PC-9 (cell line): ENCODE measurements at regions not wholly inside any gene's neighbourhood (a gene's known extent, or its start where the extent isn't known, plus 50 kb on each side); places are given as distances from the start of the nearest gene placed in this dataset.

Experiments
- EZH2 ChIP-seq: fragments of 200-600 bp; sonication (generic); IDR thresholded peaks from 2 replicates; pipeline ENCODE4 v1.8.0; 2017; ENCODE audit warnings: antibody characterized with exemption, low read depth
- TF ChIP-seq, protein P1 (sequence below): fragments of 200-600 bp; sonication (generic); conservative IDR thresholded peaks from 2 replicates; pipeline ENCODE4 v1.6.1; 2017; ENCODE audit warnings: mixed run types, antibody characterized with exemption, mild to moderate bottlenecking, moderate library complexity

DNA sequence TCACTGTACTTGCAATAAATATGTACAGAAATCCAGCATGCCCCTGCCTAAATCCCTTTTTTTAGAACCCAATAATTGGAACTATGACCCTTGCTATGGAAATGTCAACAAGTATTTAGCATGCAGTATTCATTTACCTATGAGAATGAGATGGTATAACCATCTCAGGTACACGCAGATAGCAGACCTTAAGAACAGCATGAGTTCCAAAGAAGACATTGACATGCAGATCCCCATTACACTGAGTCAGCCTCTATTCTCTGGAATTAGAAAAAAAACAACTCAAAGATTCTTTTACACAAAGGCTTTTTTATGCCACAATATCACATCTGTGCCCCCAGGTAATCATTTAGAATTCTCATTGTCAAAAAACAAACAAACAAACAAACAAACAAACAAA lies 325.6 kb upstream of the TLE4 start:
- TF ChIP-seq, protein P1, sequence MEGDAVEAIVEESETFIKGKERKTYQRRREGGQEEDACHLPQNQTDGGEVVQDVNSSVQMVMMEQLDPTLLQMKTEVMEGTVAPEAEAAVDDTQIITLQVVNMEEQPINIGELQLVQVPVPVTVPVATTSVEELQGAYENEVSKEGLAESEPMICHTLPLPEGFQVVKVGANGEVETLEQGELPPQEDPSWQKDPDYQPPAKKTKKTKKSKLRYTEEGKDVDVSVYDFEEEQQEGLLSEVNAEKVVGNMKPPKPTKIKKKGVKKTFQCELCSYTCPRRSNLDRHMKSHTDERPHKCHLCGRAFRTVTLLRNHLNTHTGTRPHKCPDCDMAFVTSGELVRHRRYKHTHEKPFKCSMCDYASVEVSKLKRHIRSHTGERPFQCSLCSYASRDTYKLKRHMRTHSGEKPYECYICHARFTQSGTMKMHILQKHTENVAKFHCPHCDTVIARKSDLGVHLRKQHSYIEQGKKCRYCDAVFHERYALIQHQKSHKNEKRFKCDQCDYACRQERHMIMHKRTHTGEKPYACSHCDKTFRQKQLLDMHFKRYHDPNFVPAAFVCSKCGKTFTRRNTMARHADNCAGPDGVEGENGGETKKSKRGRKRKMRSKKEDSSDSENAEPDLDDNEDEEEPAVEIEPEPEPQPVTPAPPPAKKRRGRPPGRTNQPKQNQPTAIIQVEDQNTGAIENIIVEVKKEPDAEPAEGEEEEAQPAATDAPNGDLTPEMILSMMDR = no peak
- no peak for TF ChIP-seq EZH2
